Transverse colon (tissue), 4 donors: ENCODE measurements at regions not wholly inside any gene's neighbourhood (a gene's known extent, or its start where the extent isn't known, plus 50 kb on each side); places are given as distances from the start of the nearest gene placed in this dataset.

ENCODE experiments used
- DNase-seq: peaks from one replicate; pipeline ENCODE4 v3.0.0-alpha.2; 2019
- H3K27ac ChIP-seq, 4 donors: fragments of 200-600 bp; sonication (generic); 2 replicates each; pipeline ENCODE4 v1.5.1; 2016 to 2018; ENCODE audit warnings: inconsistent platforms in 4 of 4
- H3K27me3 ChIP-seq: fragments of 200-600 bp; sonication (generic); 2 replicates; pipeline ENCODE4 v1.5.1; 2017; ENCODE audit warnings: inconsistent platforms
- H3K36me3 ChIP-seq, 4 donors: fragments of 200-600 bp; sonication (generic); 2 replicates each; pipeline ENCODE4 v1.5.1; 2017 to 2019; ENCODE audit warnings: inconsistent platforms in 4 of 4
- H3K4me1 ChIP-seq, 4 donors: fragments of 200-600 bp; sonication (generic); 2 replicates each; pipeline ENCODE4 v1.5.1; 2017 to 2020; ENCODE audit warnings: inconsistent platforms in 4 of 4
- H3K4me3 ChIP-seq, 4 donors: fragments of 200-600 bp; sonication (generic); 1 replicate in 1 of 4; 2 replicates in 3 of 4; pipeline versions ENCODE4 v1.5.1 to v1.6.1; 2017 to 2019; ENCODE audit warnings: inconsistent platforms in 4 of 4
- H3K9me3 ChIP-seq, 2 donors: fragments of 200-600 bp; sonication (generic); 2 replicates each; pipeline ENCODE4 v1.5.1; 2017 to 2019; ENCODE audit warnings: inconsistent platforms in 2 of 2
- EP300 ChIP-seq: sonication (generic); formaldehyde crosslinking; IDR thresholded peaks from one replicate; pipeline ENCODE4 v1.6.1; 2017; ENCODE audit warnings: antibody characterized with exemption, low read depth
- POLR2A ChIP-seq: fragments of 450-650 bp; IDR thresholded peaks from one replicate; pipeline ENCODE4 v1.6.1; 2016; ENCODE audit warnings: antibody characterized with exemption, mild to moderate bottlenecking, moderate library complexity
- POLR2AphosphoS5 ChIP-seq, 3 donors: sonication (generic); formaldehyde crosslinking; IDR thresholded peaks; one replicate each; pipeline ENCODE4 v1.6.1; 2016; ENCODE audit warnings: antibody characterized with exemption in 3 of 3
- WGBS, 2 donors: methylation state at CpG; one replicate each; pipeline ENCODE4 v1.1.5; 2018; ENCODE audit warnings: low coverage in 1 of 2; 5-methylcytosine and 5-hydroxymethylcytosine counted together
- in situ Hi-C, 4 donors: fragments of 200-750 bp; cut with MboI; loops; one replicate each; pipeline versions ENCODE4 v1.15.0 to v1.15.1; 2017; ENCODE audit warnings: low sequenced_read_pairs in 3 of 4, low pct_ligation_motif_present in 1 of 4, low pct_unique_long_range_greater_than_20kb in 1 of 4
- intact Hi-C: fragments of 100-400 bp; cut with DNase I; formaldehyde crosslinking; loops from one replicate; pipeline ENCODE4 v1.15.1; 2023; ENCODE audit warnings: low total_unique reads
- TF ChIP-seq, protein P1 (sequence below), 5 experiments: fragments of 200-600 bp in 3 of 5; fragments of 450-650 bp in 2 of 5; sonication (generic) in 3 of 5; IDR thresholded peaks; 1 replicate in 2 of 5; 2 replicates in 3 of 5; pipeline ENCODE4 v1.5.1; 2016 to 2017; ENCODE audit warnings: antibody characterized with exemption in 5 of 5, inconsistent platforms in 3 of 5, mild to moderate bottlenecking in 2 of 5, moderate library complexity in 1 of 5

- H3K36me3 ChIP-seq: no peaks in the 10 kb centered on the region
- no peaks in the 10 kb centered on the region for H3K9me3 ChIP-seq
- 67 to 83% methylated on average over 1 to 3 of the region's 3 CpGs for WGBS, 2 donors
- H3K4me3 ChIP-seq: no peak overlapping the region
- intact Hi-C loops (no loop called here), in situ Hi-C loops (no loop called here)
- H3K27ac ChIP-seq: no peak overlapping the region
- DNase-seq: no peak
- no peaks in the 10 kb centered on the region for H3K4me1 ChIP-seq
- peaks cover 12% of the 10 kb centered on the region for H3K27me3 ChIP-seq
- TF ChIP-seq POLR2AphosphoS5 (IDR thresholded peaks at IDR 0.05): no peak
- no peak for TF ChIP-seq POLR2A
- no peak for TF ChIP-seq EP300
- TF ChIP-seq, protein P1, sequence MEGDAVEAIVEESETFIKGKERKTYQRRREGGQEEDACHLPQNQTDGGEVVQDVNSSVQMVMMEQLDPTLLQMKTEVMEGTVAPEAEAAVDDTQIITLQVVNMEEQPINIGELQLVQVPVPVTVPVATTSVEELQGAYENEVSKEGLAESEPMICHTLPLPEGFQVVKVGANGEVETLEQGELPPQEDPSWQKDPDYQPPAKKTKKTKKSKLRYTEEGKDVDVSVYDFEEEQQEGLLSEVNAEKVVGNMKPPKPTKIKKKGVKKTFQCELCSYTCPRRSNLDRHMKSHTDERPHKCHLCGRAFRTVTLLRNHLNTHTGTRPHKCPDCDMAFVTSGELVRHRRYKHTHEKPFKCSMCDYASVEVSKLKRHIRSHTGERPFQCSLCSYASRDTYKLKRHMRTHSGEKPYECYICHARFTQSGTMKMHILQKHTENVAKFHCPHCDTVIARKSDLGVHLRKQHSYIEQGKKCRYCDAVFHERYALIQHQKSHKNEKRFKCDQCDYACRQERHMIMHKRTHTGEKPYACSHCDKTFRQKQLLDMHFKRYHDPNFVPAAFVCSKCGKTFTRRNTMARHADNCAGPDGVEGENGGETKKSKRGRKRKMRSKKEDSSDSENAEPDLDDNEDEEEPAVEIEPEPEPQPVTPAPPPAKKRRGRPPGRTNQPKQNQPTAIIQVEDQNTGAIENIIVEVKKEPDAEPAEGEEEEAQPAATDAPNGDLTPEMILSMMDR (IDR thresholded peaks at IDR 0.05): no peak
These were observed 139.8 kb downstream of the DHX35 start for GRCh38 chr20:39101895-39102294.

DNA sequence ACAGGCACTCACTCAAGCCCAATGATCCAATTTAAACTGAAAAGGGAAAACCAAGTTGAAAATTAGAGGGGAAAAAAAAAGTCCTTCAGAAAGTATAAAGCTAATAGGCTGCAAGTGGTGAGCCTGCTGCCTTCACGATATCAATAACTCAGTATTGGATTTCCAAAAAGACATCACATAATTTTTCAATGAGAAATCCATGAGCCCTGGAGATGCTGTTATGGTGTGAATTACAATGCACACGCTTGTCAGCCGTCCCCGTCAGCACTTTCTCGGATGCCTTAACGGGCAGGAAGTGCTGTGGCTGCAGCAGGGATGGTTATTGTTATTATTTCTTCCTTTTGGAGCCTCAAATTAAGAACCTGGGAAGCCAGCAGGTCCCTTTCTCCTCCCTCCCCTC lies 138.5 kb downstream of the DHX35 start:
- in situ Hi-C loops: no loop called here

GRCh38 chr20:39097889-39098288 lies 135.7 kb downstream of the DHX35 start:
- H3K27ac ChIP-seq: no peak overlapping the region
- in situ Hi-C loops (no loop called here), intact Hi-C loops (no loop called here)
- no peak for DNase-seq
- 61 to 82% methylated on average over 2 to 3 of the region's 3 CpGs for WGBS, 2 donors
- no peaks in the 10 kb centered on the region for H3K9me3 ChIP-seq
- H3K4me1 ChIP-seq: no peaks in the 10 kb centered on the region
- H3K27me3 ChIP-seq: peaks cover 12% of the 10 kb centered on the region
- TF ChIP-seq POLR2AphosphoS5 (IDR thresholded peaks at IDR 0.05) (no peak), POLR2A (no peak), EP300 (no peak)
- TF ChIP-seq, protein P1 (IDR thresholded peaks at IDR 0.05): no peak
- no peak overlapping the region for H3K4me3 ChIP-seq
- H3K36me3 ChIP-seq: no peaks in the 10 kb centered on the region

More for the DNA sequence above, 138.5 kb downstream of the DHX35 start:
- no peak overlapping the region for H3K27ac ChIP-seq
- intact Hi-C loops: no loop called here
- H3K4me1 ChIP-seq: no peaks in the 10 kb centered on the region
- no peaks in the 10 kb centered on the region for H3K36me3 ChIP-seq
- no peak for TF ChIP-seq POLR2A
- H3K9me3 ChIP-seq: no peaks in the 10 kb centered on the region
- WGBS, 2 donors: 40 to 50% methylated on average over 5 to 6 of the region's 6 CpGs
- no peak overlapping the region for H3K4me3 ChIP-seq
- no peak for DNase-seq
- H3K27me3 ChIP-seq: peaks cover 12% of the 10 kb centered on the region

- intact Hi-C loops (no loop called here), in situ Hi-C loops (no loop called here)
- H3K9me3 ChIP-seq: no peaks in the 10 kb centered on the region
- no peak overlapping the region for H3K27ac ChIP-seq
- peaks cover 8% of the 10 kb centered on the region for H3K27me3 ChIP-seq
- DNase-seq: no peak
- H3K4me3 ChIP-seq: no peak overlapping the region
- TF ChIP-seq EP300 (no peak), POLR2AphosphoS5 (IDR thresholded peaks at IDR 0.05) (no peak), POLR2A (no peak)
- TF ChIP-seq, protein P1 (IDR thresholded peaks at IDR 0.05): no peak
- 70% methylated on average over 1 of the region's 1 CpG; no CpG with 5 or more reads in 1 of the 2 donors for WGBS, 2 donors
- H3K4me1 ChIP-seq: no peaks in the 10 kb centered on the region
- H3K36me3 ChIP-seq: no peaks in the 10 kb centered on the region
These were observed 133.7 kb downstream of the DHX35 start for GRCh38 chr20:39095870-39096269.

DNA sequence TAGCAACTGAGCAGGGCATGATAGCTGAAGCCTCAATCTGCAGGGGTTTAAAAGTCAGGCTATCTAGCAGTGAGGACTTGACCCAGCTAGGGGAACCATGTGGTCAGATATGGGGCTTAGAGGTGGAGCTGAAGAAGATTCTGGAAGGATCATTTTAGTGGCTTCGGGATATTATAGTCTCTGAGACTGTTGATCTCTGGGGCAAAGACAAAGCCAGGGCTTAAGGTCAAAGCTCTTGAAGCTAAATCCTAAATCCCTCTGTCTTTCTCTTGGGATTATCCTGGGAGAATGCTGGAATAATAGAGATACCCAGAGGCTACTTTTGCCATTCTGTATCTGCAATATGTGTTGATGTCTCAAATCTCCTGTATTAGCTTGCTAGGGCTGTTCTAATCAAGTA lies 132.2 kb downstream of the DHX35 start:
- in situ Hi-C loops: no loop called here
- H3K27ac ChIP-seq: no peak overlapping the region
- intact Hi-C loops: no loop called here
- TF ChIP-seq, protein P1 (IDR thresholded peaks at IDR 0.05): no peak
- no peak for TF ChIP-seq POLR2A
- no peak for TF ChIP-seq POLR2AphosphoS5 (IDR thresholded peaks at IDR 0.05)
- TF ChIP-seq EP300: no peak
- H3K4me3 ChIP-seq: no peak overlapping the region
- H3K36me3 ChIP-seq: no peaks in the 10 kb centered on the region
- H3K4me1 ChIP-seq: no peaks in the 10 kb centered on the region
- WGBS, 2 donors: 81% methylated on average over 1 of the region's 1 CpG; no CpG with 5 or more reads in 1 of the 2 donors
- no peak for DNase-seq
- no peaks in the 10 kb centered on the region for H3K9me3 ChIP-seq
- H3K27me3 ChIP-seq: peaks cover 6% of the 10 kb centered on the region
